Astrocyte of the spinal cord (primary cell): ENCODE measurements at regions not wholly inside any gene's neighbourhood (a gene's known extent, or its start where the extent isn't known, plus 50 kb on each side); places are given as distances from the start of the nearest gene placed in this dataset.
A peak's percentile ranks its signal among the peaks of the same experiment; 100 is the strongest.

Experiments used
- DNase-seq: peaks from one replicate; pipeline ENCODE4 v3.0.0; 2011; ENCODE audit warnings: low read depth, low spot score
- H3K4me3 ChIP-seq: 2 replicates; pipeline ENCODE4 v1.5.1; 2011; ENCODE audit warnings: low read depth, mild to moderate bottlenecking, low read length, moderate library complexity
- CTCF ChIP-seq: IDR thresholded peaks from 2 replicates; pipeline ENCODE4 v1.5.1; 2012; ENCODE audit warnings: low read depth, mild to moderate bottlenecking, low read length, inconsistent platforms
- in situ Hi-C: cut with HindIII; loops from 2 replicates; pipeline ENCODE4 v1.10.0; 2017; ENCODE audit warnings: low sequenced_read_pairs

- TF ChIP-seq CTCF: no peak
- in situ Hi-C loops: no loop called here
- no peak for DNase-seq
- H3K4me3 ChIP-seq: no peak overlapping the region
Observed at GRCh38 chr2:23250371-23250770, 134.6 kb upstream of the KLHL29 start.

DNA sequence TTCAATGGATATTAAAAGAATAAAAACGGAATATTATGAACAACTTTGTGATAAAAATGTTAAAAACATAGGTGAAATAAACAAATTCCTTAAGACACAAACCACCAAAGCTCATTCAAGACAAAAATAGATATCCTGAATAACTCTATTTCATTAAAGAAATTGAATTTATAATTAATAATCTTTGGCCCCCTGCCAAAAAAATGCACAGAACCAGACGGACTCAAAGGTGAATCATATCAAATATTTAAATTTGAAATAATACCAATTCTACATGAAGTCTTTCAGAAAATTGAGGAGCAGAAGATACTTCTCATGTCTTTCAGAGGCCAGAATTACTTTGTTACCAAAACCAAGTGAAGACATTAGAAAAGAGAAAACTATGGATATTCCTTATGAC, 128.3 kb upstream of the KLHL29 start:
- no peak for DNase-seq
- no peak for TF ChIP-seq CTCF
- no peak overlapping the region for H3K4me3 ChIP-seq
- in situ Hi-C loops: no loop called here

- in situ Hi-C loops: no loop called here
- no peak overlapping the region for H3K4me3 ChIP-seq
- no peak for DNase-seq
- no peak for TF ChIP-seq CTCF
Observed at GRCh38 chr2:23260621-23261020, 124.4 kb upstream of the KLHL29 start.

GRCh38 chr2:23268467-23269263, 116.3 kb upstream of the KLHL29 start:
- no peak overlapping the region for H3K4me3 ChIP-seq
- no peak for TF ChIP-seq CTCF
- DNase-seq: peak; percentile 12
- in situ Hi-C loops: no loop called here

GRCh38 chr2:23269747-23270146, 115.2 kb upstream of the KLHL29 start:
- in situ Hi-C loops: no loop called here
- TF ChIP-seq CTCF: no peak
- H3K4me3 ChIP-seq: no peak overlapping the region
- DNase-seq: no peak

- DNase-seq: no peak
- in situ Hi-C loops: no loop called here
- no peak overlapping the region for H3K4me3 ChIP-seq
- no peak for TF ChIP-seq CTCF
Observed at GRCh38 chr2:23270810-23271209, 114.2 kb upstream of the KLHL29 start.
